ENCODE measurements at regions not wholly inside any gene's neighbourhood (a gene's known extent, or its start where the extent isn't known, plus 50 kb on each side); places are given as distances from the start of the nearest gene placed in this dataset.

DNA sequence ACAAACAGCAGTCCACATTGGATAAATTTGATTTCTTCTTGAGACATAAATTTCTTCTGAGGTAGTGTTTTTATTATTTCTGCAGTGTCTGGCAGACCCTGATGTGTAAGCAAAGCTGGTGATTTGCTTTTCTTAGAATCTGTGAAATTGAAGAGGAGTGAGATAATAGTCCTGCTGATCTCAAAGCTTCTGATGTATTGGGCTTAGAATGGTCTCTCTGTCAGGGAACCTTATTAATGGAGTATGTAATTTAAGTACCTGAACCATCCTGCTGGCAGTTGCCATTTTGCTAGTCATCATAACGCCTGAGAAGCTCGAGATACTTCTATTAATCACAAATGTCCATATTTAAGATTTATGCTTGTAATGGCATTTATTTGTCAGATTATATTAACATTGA lies 464.5 kb upstream of the PRICKLE1 start:
- intact Hi-C loops (cut with micrococcal nuclease): no loop called here
- H3K27ac Mint-ChIP-seq: no peak overlapping the region
- no peaks in the 10 kb centered on the region for H3K36me3 Mint-ChIP-seq
- DNase-seq: no peak
- H3K4me3 Mint-ChIP-seq: no peak overlapping the region
- Histone ChIP-seq H3K4me3 (replicated peaks in 1 of 3; ENCODE audit: low read depth in 2 of 3, low read length in 3 of 3) (no peak overlapping the region), H3K27ac (ENCODE audit: low read depth in 1 of 2, low read length in 2 of 2) (no peak overlapping the region), H3K4me2 (replicated peaks; ENCODE audit: extremely low read depth, low read length, poor library complexity, severe bottlenecking) (no peak overlapping the region), H3K9ac (ENCODE audit: insufficient read depth, low read length, poor library complexity, severe bottlenecking) (no peak overlapping the region), H2AFZ (ENCODE audit: insufficient read depth, low read depth, low read length, poor library complexity, severe bottlenecking) (no peak overlapping the region), H3K27me3 (ENCODE audit: control insufficient read depth in 2 of 2, insufficient read depth in 2 of 2, low read length in 2 of 2) (no peaks in the 10 kb centered on the region), H4K20me1 (ENCODE audit: insufficient read depth, low read length) (no peaks in the 10 kb centered on the region), H3K9me3 (replicated peaks in 1 of 2; ENCODE audit: control insufficient read depth in 1 of 2, insufficient read depth in 1 of 2, low read length in 2 of 2) (peaks cover 0 to 5% of the 10 kb centered on the region in 2 donors), H3K36me3 (replicated peaks in 1 of 2; ENCODE audit: control insufficient read depth in 1 of 2, insufficient read depth in 2 of 2, low read length in 2 of 2) (no peaks in the 10 kb centered on the region), H3K4me1 (ENCODE audit: control insufficient read depth in 1 of 2, insufficient read depth in 2 of 2, low read length in 2 of 2) (no peaks in the 10 kb centered on the region), H3K79me2 (ENCODE audit: insufficient read depth, low read length) (no peaks in the 10 kb centered on the region)
- H3K9me3 Mint-ChIP-seq: peaks cover 0 to 8% (median under 1%) of the 10 kb centered on the region in 7 donors
- no peaks in the 10 kb centered on the region for H3K4me1 Mint-ChIP-seq
- TF ChIP-seq, protein P1, sequence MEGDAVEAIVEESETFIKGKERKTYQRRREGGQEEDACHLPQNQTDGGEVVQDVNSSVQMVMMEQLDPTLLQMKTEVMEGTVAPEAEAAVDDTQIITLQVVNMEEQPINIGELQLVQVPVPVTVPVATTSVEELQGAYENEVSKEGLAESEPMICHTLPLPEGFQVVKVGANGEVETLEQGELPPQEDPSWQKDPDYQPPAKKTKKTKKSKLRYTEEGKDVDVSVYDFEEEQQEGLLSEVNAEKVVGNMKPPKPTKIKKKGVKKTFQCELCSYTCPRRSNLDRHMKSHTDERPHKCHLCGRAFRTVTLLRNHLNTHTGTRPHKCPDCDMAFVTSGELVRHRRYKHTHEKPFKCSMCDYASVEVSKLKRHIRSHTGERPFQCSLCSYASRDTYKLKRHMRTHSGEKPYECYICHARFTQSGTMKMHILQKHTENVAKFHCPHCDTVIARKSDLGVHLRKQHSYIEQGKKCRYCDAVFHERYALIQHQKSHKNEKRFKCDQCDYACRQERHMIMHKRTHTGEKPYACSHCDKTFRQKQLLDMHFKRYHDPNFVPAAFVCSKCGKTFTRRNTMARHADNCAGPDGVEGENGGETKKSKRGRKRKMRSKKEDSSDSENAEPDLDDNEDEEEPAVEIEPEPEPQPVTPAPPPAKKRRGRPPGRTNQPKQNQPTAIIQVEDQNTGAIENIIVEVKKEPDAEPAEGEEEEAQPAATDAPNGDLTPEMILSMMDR (IDR thresholded peaks at IDR 0.05): no peak
- no CpG with 5 or more reads among the region's 2 CpGs for WGBS (ENCODE audit: insufficient coverage)
- no peaks in the 10 kb centered on the region for H3K27me3 Mint-ChIP-seq (ENCODE audit: low read depth in 3 of 3)

DNA sequence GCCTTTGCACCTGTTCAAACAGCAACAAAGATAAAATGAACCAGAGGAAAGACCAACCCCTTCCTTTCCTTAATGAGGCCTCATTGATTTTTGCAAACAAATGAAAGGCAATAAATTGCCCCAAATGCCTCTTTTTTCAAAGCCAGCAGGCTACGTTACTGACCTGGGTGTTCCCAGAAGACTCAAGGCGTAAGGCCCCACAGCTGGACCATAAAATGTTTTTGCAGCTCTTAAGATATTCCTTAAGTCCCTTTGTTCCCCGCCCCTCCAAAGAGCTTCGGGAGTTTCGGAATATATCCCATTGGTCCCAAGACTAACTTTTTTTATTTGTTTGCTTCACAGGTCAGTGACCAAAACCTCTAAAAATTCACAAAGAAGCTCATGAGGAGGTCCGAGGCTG lies 462.9 kb upstream of the PRICKLE1 start:
- no peak overlapping the region for H3K27ac ChIP-seq (ENCODE audit: low read depth in 1 of 2, low read length in 2 of 2)
- TF ChIP-seq, protein P1 (IDR thresholded peaks at IDR 0.05): no peak
- no peak overlapping the region for H3K4me3 ChIP-seq (replicated peaks in 1 of 3; ENCODE audit: low read depth in 2 of 3, low read length in 3 of 3)
- no peaks in the 10 kb centered on the region for H3K27me3 Mint-ChIP-seq (ENCODE audit: low read depth in 3 of 3)
- H3K4me1 ChIP-seq (ENCODE audit: control insufficient read depth in 1 of 2, insufficient read depth in 2 of 2, low read length in 2 of 2): no peaks in the 10 kb centered on the region
- no peak overlapping the region for H3K4me2 ChIP-seq (replicated peaks; ENCODE audit: extremely low read depth, low read length, poor library complexity, severe bottlenecking)
- H3K27ac Mint-ChIP-seq: no peak overlapping the region
- no peak overlapping the region for H3K9ac ChIP-seq (ENCODE audit: insufficient read depth, low read length, poor library complexity, severe bottlenecking)
- H3K4me1 Mint-ChIP-seq: no peaks in the 10 kb centered on the region
- peaks cover 0 to 6% (median 0%) of the 10 kb centered on the region in 7 donors for H3K9me3 Mint-ChIP-seq
- no peak overlapping the region for H2AFZ ChIP-seq (ENCODE audit: insufficient read depth, low read depth, low read length, poor library complexity, severe bottlenecking)
- 91% methylated on average over 5 of the region's 6 CpGs for WGBS (ENCODE audit: insufficient coverage)
- no peaks in the 10 kb centered on the region for H4K20me1 ChIP-seq (ENCODE audit: insufficient read depth, low read length)
- H3K4me3 Mint-ChIP-seq: no peak overlapping the region
- peaks cover 0 to 5% of the 10 kb centered on the region in 2 donors for H3K9me3 ChIP-seq (replicated peaks in 1 of 2; ENCODE audit: control insufficient read depth in 1 of 2, insufficient read depth in 1 of 2, low read length in 2 of 2)
- H3K36me3 ChIP-seq (replicated peaks in 1 of 2; ENCODE audit: control insufficient read depth in 1 of 2, insufficient read depth in 2 of 2, low read length in 2 of 2): no peaks in the 10 kb centered on the region
- DNase-seq: no peak
- H3K27me3 ChIP-seq (ENCODE audit: control insufficient read depth in 2 of 2, insufficient read depth in 2 of 2, low read length in 2 of 2): no peaks in the 10 kb centered on the region
- H3K79me2 ChIP-seq (ENCODE audit: insufficient read depth, low read length): no peaks in the 10 kb centered on the region
- intact Hi-C loops (cut with micrococcal nuclease): no loop called here
- no peaks in the 10 kb centered on the region for H3K36me3 Mint-ChIP-seq
